IMR-90 (cell line): ENCODE measurements at regions not wholly inside any gene's neighbourhood (a gene's known extent, or its start where the extent isn't known, plus 50 kb on each side); places are given as distances from the start of the nearest gene placed in this dataset.

Experiments
- ATAC-seq: fragments of 200-7000 bp; cut with Tn5 transposase; 2 replicates; pipeline ENCODE4 v1.9.1; 2020; ENCODE audit warnings: low read depth, mild to moderate bottlenecking, moderate library complexity
- BruUV-seq: library from RNA; stranded (reverse); fragments of 400-500 nt; replicated peaks from 2 replicates; lab custom pipeline; 2021; lab: Mats Ljungman, UMichigan
- CTCF ChIA-PET: fragments of 300-600 bp; formaldehyde crosslinking; extraction: SDS; loops from one replicate; lab custom pipeline; 2021; ENCODE audit warnings: antibody characterized with exemption; lab: Yijun Ruan, JAX
- POLR2A ChIA-PET: fragments of 300-600 bp; sonication (Branson Sonifier 250); formaldehyde crosslinking; loops from one replicate; lab custom pipeline; 2022; ENCODE audit warnings: antibody characterized with exemption; ENCODE audit not compliant: unreplicated experiment; lab: Charles Lee
- DNase-seq: peaks from one replicate; pipeline ENCODE4 v3.0.0; 2013
- H2AFZ ChIP-seq: replicated peaks from 2 replicates; pipeline ENCODE3; 2013; ENCODE audit warnings: low read length, mild to moderate bottlenecking; ENCODE audit not compliant: poor library complexity
- H2AK5ac ChIP-seq: 2 replicates; pipeline ENCODE4 v1.6.1; 2013; ENCODE audit warnings: low read depth, low read length, inconsistent platforms
- H2AK9ac ChIP-seq: replicated peaks from 2 replicates; pipeline ENCODE3; 2013; ENCODE audit warnings: mild to moderate bottlenecking, low read depth, low read length, moderate library complexity; ENCODE audit not compliant: poor library complexity
- H2BK120ac ChIP-seq: 2 replicates; pipeline ENCODE4 v1.6.1; 2013; ENCODE audit warnings: low read depth, low read length, inconsistent platforms
- H2BK15ac ChIP-seq: 3 replicates; pipeline ENCODE4 v1.6.1; 2013; ENCODE audit warnings: low read depth, low read length, inconsistent platforms
- H2BK20ac ChIP-seq: 2 replicates; pipeline ENCODE4 v1.6.1; 2013; ENCODE audit warnings: low read depth, mild to moderate bottlenecking, inconsistent platforms, low read length, moderate library complexity
- H2BK5ac ChIP-seq: 2 replicates; pipeline ENCODE4 v1.6.1; 2013; ENCODE audit warnings: mild to moderate bottlenecking, low read depth, low read length, inconsistent platforms; ENCODE audit not compliant: poor library complexity, severe bottlenecking
- H3K14ac ChIP-seq: replicated peaks from 2 replicates; pipeline ENCODE4 v1.6.1; 2013; ENCODE audit warnings: low read depth, low read length, inconsistent platforms
- H3K18ac ChIP-seq: 2 replicates; pipeline ENCODE4 v1.6.1; 2013; ENCODE audit warnings: low read depth, low read length, control low read depth
- H3K23ac ChIP-seq: 2 replicates; pipeline ENCODE4 v1.6.1; 2013; ENCODE audit warnings: low read depth, low read length, inconsistent platforms
- H3K27ac ChIP-seq: 2 replicates; pipeline ENCODE4 v1.5.1; 2013; ENCODE audit warnings: mild to moderate bottlenecking, control low read depth, low read length; ENCODE audit not compliant: insufficient read depth
- H3K27me3 ChIP-seq: 2 replicates; pipeline ENCODE4 v1.6.1; 2013; ENCODE audit warnings: low read length; ENCODE audit not compliant: control insufficient read depth, insufficient read depth
- H3K36me3 ChIP-seq: 2 replicates; pipeline ENCODE4 v1.6.1; 2013; ENCODE audit warnings: low read length, mixed read lengths; ENCODE audit not compliant: control insufficient read depth, insufficient read depth
- H3K4ac ChIP-seq: 2 replicates; pipeline ENCODE4 v1.6.1; 2013; ENCODE audit warnings: low read depth, low read length, inconsistent platforms
- H3K4me1 ChIP-seq: 2 replicates; pipeline ENCODE4 v1.6.1; 2013; ENCODE audit warnings: low read length, mixed read lengths; ENCODE audit not compliant: control insufficient read depth, insufficient read depth
- H3K4me2 ChIP-seq: 2 replicates; pipeline ENCODE4 v1.6.1; 2013; ENCODE audit warnings: low read depth, mild to moderate bottlenecking, control low read depth, low read length, moderate library complexity
- H3K4me3 ChIP-seq: 2 replicates; pipeline ENCODE4 v1.5.1; 2013; ENCODE audit warnings: low read depth, mild to moderate bottlenecking, control low read depth, low read length, moderate library complexity; ENCODE audit not compliant: insufficient read depth
- H3K56ac ChIP-seq: 2 replicates; pipeline ENCODE4 v1.6.1; 2013; ENCODE audit warnings: low read length, inconsistent platforms; ENCODE audit not compliant: insufficient read depth; ENCODE audit errors: extremely low read depth
- H3K79me1 ChIP-seq, 2 experiments: 2 replicates each; pipeline ENCODE4 v1.6.1; 2013; ENCODE audit warnings: low read length in 2 of 2, inconsistent platforms in 1 of 2, low read depth in 1 of 2
- H3K9ac ChIP-seq: 2 replicates; pipeline ENCODE4 v1.6.1; 2013; ENCODE audit warnings: low read depth, low read length, control low read depth
- H3K9me1 ChIP-seq: 2 replicates; pipeline ENCODE4 v1.6.1; 2013; ENCODE audit warnings: low read length, inconsistent platforms; ENCODE audit not compliant: insufficient read depth
- H3K9me3 ChIP-seq: 2 replicates; pipeline ENCODE4 v1.6.1; 2013; ENCODE audit warnings: low read length; ENCODE audit not compliant: control insufficient read depth, insufficient read depth
- H4K20me1 ChIP-seq: 2 replicates; pipeline ENCODE4 v1.6.1; 2013; ENCODE audit warnings: low read length, inconsistent platforms; ENCODE audit not compliant: insufficient read depth
- H4K5ac ChIP-seq: 2 replicates; pipeline ENCODE4 v1.6.1; 2013; ENCODE audit warnings: mild to moderate bottlenecking, low read depth, low read length, control low read depth
- H4K8ac ChIP-seq, 2 experiments: 2 replicates each; pipeline ENCODE4 v1.6.1; 2013; ENCODE audit warnings: low read depth in 2 of 2, low read length in 2 of 2, control low read depth in 1 of 2, inconsistent platforms in 1 of 2
- H4K91ac ChIP-seq: 2 replicates; pipeline ENCODE4 v1.6.1; 2013; ENCODE audit warnings: low read depth, low read length, inconsistent platforms; ENCODE audit not compliant: insufficient read depth
- MXI1 ChIP-seq: IDR thresholded peaks from 2 replicates; pipeline ENCODE4 v1.6.1; 2012; ENCODE audit warnings: low read depth, mild to moderate bottlenecking, low read length, moderate library complexity, borderline replicate concordance
- WGBS, 2 experiments: methylation state at CpG; one replicate each; pipeline versions ENCODE4 v1.1.5 to v1.1.7; 2013; ENCODE audit warnings: missing lambda C conversion rate in 2 of 2; ENCODE audit not compliant: insufficient read length in 1 of 2; ENCODE audit errors: extremely low coverage in 2 of 2; 5-methylcytosine and 5-hydroxymethylcytosine counted together
- dilution Hi-C: fragments of 300-500 bp; cut with HindIII; formaldehyde crosslinking; loops from one replicate; pipeline ENCODE4 v1.14.3; 2018; ENCODE audit warnings: low sequenced_read_pairs; ENCODE audit not compliant: unreplicated experiment
- in situ Hi-C: fragments of 300-500 bp; cut with MboI; formaldehyde crosslinking; loops from 3 replicates; pipeline ENCODE4 v1.14.3; 2019; ENCODE audit warnings: low sequenced_read_pairs, inconsistent platforms, mixed read lengths
- intact Hi-C: fragments of 100-400 bp; cut with micrococcal nuclease; formaldehyde crosslinking; loops from 2 replicates; pipeline ENCODE4 v1.10.0; 2022

DNA sequence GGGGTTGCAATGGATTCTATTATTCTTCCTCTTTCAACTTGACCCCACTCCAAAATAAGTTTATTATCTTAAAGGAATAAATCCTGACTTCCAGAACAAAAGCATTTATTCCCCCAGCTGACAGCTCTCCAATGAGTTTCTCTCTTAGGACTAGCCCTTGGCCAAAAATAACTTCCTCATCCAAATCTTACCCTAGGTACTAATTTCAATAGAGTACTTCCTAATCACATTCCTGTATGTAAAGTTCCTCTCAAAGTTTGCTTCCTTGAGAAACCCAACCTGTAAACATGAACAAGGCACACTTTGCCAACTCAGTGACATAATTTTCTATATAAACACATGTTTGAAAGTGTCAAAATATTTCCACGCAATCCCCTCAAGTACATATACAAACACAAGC is 671.2 kb upstream of the GALNTL6 start:
- TF ChIP-seq MXI1: no peak
- H2AFZ ChIP-seq: no peak overlapping the region
- no peak overlapping the region for H2BK20ac ChIP-seq
- H3K36me3 ChIP-seq: no peaks in the 10 kb centered on the region
- H3K4ac ChIP-seq: no peak overlapping the region
- no peak overlapping the region for H4K5ac ChIP-seq
- no peak overlapping the region for H3K56ac ChIP-seq
- H3K9ac ChIP-seq: no peak overlapping the region
- BruUV-seq: no TSS peak
- no peak overlapping the region for H3K14ac ChIP-seq
- no peaks in the 10 kb centered on the region for H4K20me1 ChIP-seq
- intact Hi-C loops (no loop called here), dilution Hi-C loops (no loop called here), in situ Hi-C loops (no loop called here)
- no peak overlapping the region for H2BK5ac ChIP-seq
- CTCF ChIA-PET: no interaction called here
- H3K9me1 ChIP-seq: no peaks in the 10 kb centered on the region
- WGBS, 2 experiments: no CpG with 5 or more reads among the region's 1 CpG
- no peak overlapping the region for H2AK5ac ChIP-seq
- POLR2A ChIA-PET: no interaction called here
- no peak overlapping the region for H4K8ac ChIP-seq
- ATAC-seq (no peak), DNase-seq (no peak)
- H2BK120ac ChIP-seq: no peak overlapping the region
- H2BK15ac ChIP-seq: no peak overlapping the region
- H2AK9ac ChIP-seq: no peak overlapping the region
- no peaks in the 10 kb centered on the region for H3K9me3 ChIP-seq
- no peak overlapping the region for H3K4me2 ChIP-seq
- H3K4me3 ChIP-seq: no peak overlapping the region
- no peaks in the 10 kb centered on the region for H3K4me1 ChIP-seq
- H3K27me3 ChIP-seq: no peaks in the 10 kb centered on the region
- H3K18ac ChIP-seq: no peak overlapping the region
- H3K79me1 ChIP-seq: no peaks in the 10 kb centered on the region
- H3K27ac ChIP-seq: no peak overlapping the region
- H3K23ac ChIP-seq: no peak overlapping the region
- no peak overlapping the region for H4K91ac ChIP-seq
